ENCODE measurements at regions not wholly inside any gene's neighbourhood (a gene's known extent, or its start where the extent isn't known, plus 50 kb on each side); places are given as distances from the start of the nearest gene placed in this dataset.
"Not testable (repeated sequence)": the region's sequence is repeated elsewhere in the genome, so short reads cannot be mapped to it uniquely, and the experiment has no call there.

DNA sequence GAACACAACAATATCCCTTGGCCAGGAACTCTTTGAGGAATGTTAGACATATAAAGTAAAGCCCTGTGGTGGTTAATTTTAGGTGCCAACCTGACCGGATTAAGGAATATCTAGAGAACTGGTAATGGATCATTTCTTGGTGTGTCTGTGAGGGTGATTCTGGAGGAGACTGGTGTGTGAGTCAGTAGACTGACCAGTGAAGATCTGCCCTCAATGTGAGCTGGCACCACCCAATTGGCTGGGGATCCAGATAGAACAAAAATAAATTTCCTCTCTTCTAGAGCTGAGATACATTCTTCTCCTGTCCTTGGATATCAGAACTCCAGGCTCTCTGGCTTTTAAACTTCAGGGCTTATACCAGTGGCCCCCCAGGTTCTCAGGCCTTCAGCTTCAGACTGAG lies 56.2 kb upstream of the TNPO1 start:
- DNase-seq (ENCODE audit: low spot score): no peak
- intact Hi-C loops (cut with DNase I): no loop called here

DNA sequence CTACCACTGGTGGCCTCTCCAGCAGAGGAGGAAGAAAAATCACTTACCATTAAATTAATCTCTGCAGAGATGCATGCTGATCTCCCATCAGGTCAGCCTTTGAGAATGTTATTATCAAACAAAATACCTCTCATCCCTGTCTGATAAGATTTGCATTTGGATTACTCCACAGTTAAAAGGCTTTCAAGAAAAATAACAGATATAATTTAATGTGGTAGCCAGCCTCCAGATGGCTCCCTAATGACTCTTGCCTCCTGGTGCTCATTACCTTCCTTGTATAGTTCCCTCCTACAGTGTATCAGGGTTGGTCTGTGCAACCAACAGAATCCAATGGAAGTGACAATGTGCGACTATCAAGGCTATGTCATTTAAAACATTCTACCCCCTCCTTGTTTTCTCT lies 63.6 kb upstream of the TNPO1 start:
- DNase-seq (ENCODE audit: low spot score): no peak
- intact Hi-C loops (cut with DNase I): no loop called here

DNA sequence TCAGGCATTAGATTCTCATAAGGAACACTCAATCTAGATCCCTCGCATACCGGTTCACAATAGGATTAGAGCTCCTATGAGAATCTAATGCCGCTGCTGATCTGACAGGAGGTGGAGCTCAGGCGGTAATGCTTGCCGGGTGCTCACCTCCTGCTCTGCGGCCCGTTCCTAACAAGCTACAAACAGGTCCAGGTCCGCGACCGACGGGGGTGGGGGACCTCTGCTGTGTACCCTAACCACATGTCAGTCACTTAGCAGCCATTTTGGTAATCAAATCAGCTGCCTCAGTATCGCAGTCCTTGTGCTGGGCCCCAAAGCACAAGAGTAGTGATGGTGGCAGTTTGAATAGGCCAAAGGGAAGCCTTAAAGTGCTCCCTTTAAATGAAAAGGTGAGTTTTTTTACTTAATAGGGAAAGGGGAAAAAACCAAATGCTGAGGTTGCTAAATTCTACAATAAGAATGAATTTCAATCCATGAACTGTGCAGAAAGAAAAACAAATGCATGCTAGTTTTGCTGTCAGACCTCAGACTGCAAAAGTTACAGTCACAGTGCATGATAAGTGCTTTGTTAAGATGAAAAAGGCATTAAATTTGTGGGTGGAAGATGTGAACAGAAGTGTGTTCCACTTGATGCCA lies 67.0 kb upstream of the TNPO1 start:
- DNase-seq (ENCODE audit: low spot score): no peak
- intact Hi-C loops (cut with DNase I): no loop called here

DNA sequence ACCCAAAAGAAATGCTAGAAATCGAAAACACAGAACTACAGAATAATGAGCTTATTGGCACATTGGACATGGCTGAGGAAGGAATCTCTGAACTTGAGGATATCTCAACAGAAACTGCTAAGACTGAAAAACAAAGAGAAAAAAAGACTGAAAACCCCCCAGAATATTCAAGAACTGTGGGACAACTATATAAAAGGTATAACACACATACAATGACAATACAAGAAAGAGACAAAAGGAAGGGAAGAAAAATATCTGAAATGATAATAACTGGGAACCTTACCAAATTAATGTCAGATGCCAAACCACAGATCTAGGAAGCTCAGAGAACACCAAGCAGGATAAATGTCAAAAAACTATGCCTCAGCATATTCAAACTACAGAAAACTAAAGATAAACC lies 68.6 kb upstream of the TNPO1 start:
- intact Hi-C loops (cut with DNase I): no loop called here
- DNase-seq (ENCODE audit: low spot score): no peak

DNA sequence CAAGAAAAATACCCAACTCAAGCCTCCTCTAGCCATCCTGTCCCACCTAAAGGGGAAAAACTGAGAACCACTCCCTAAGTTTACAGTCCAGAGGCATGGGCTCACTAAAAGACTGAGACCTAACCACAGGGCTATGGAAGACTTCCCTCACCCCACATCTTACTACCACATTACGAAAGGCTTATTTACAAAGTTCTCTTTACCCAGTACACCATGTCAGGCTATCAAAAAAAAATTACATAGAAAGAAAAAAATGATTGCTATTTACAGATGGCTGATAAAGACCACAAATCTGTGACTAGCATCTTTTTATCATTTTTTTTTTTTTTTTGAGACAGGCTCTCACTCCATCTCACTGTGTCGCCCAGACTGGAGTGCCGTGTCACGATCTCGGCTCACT lies 69.7 kb upstream of the TNPO1 start:
- intact Hi-C loops (cut with DNase I): no loop called here
- DNase-seq (ENCODE audit: low spot score): no peak

DNA sequence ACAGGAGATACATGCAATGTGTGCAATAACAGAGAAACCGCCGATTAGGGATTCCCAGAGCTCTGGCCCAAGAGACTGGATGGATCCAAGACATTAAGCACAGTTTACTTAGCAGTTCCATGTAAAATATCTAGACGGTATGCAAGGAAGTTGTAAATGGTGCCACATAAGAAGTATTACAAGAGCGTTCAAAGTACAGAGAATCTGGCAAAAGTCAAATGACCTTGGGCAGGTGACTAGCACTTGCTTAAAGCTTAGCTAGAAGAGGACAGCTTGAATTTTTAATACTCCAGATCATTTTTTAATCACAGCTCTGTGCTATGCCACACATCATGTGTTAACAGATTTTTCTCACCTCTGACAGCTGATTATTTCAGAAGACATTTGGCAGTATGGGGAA lies 72.3 kb upstream of the TNPO1 start:
- intact Hi-C loops (cut with DNase I): loop anchor here in 1 of 2 donors (2.0 kb wide), 1 partner anchor 67 kb away; no protein-coding TSS in a partner anchor

DNA sequence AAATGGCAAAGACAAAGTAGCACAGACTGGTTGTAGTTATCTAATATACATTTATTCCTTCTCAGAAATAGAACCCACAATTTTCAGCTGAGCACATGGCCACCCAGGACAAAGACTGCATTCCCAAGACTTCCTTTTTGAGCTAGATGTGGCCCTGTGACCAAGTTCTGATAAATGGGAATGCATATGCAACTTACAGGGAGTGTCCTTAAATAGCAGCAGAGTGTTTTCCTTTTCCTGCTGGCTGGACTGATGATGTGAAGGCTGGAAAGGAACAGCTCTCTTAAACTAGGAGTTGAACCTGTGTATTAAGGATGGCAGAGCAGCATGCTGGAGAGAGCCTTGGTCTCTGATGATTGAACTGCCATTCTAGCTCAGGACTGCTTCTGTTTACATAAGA lies 74.7 kb upstream of the TNPO1 start:
- intact Hi-C loops (cut with DNase I): loop anchor here in 1 of 2 donors (2.0 kb wide), 1 partner anchor 21 kb away; no protein-coding TSS in a partner anchor
- DNase-seq (ENCODE audit: low spot score): no peak

More for the DNA sequence above, 72.3 kb upstream of the TNPO1 start:
- DNase-seq (ENCODE audit: low spot score): no peak

DNA sequence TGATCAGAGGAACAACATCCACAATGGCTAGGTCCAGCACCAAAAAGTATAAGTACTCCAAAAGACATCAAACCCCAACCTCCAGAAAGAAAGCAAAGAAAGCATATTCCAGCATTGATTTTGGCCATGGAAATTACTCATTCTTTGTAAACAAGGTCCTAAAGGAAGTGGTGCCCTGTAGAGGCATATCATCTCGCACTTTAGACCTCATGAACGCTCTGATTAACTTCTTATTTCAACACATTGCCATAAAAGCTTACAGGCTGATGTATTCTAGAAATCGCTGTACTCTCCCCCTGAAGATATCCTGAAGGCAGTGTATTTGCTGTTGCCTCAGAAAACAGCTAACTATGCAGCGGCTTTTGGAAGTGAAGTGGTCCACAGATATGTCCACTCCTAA lies 82.7 kb upstream of the TNPO1 start:
- DNase-seq (ENCODE audit: low spot score): no peak
- intact Hi-C loops (cut with DNase I): no loop called here

DNA sequence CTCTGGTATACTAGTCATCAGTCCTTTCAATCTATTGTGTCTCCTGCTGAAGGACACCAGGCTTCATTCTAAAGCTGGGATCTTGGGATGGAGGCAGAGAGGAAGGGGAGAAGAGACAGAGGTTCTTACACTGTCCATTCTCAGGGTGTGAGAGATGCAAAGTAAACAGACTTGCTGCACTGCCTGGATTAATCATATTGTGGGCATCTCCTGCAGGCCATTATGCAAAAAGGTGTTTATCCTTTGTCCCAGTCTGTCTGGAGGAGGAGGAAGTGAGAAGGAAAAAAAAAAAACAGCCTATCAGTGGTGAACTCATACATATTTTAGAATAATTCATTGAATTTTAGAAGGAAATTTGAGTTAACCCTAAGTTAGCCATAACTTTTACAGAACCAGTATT lies 92.9 kb upstream of the TNPO1 start:
- intact Hi-C loops (cut with DNase I): no loop called here
- no peak for DNase-seq (ENCODE audit: low spot score)

DNA sequence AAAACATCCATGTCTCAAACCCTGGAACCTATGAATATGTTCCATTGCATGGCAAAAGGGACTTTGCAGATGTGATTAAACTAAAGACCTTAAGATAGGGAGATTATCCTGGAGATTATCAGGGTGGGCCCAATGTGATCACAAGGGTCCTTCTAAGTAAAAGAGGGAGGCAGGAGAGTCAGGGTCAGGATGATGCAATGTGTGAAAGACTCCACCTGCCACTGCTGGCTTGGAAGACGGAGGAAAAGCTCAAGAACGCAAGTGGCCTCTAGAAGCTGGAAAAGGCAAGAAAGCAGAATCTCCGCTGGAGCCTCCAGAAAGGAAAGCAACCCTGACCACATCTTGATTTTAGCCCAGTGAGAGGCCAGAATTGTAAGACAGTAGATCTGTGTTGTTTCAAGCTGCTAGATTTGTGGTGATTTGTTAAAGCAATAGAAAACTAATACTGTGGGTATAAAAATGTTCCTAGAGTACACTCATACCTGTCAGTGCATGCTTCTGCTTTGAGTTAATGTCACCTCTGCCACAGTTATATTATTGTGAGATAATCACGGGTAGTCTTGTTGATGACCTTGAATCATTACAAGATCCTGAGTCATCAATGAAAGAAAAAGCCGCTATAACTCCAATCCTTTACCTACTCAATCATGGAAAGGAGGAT lies 93.5 kb upstream of the TNPO1 start:
- intact Hi-C loops (cut with DNase I): no loop called here
- DNase-seq (ENCODE audit: low spot score): no peak

DNA sequence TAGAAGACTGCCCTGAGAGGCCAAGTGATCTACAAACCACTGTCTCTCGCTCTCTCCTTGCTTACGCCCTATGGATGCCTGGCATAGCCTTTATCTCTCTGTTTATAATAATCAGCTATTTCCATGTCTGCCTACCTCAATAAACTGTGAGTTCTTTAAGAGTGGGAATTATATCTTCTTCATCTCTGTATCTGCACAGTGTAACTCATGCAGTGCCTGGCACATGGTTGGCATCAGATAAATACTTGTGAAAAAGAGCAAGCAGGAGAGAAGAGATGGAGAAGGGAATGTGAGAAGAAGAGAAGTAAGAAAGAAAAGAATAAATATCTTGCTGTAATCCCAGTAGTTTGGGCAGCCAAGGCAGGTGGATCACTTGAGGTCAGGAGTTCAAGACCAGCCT lies 94.6 kb upstream of the TNPO1 start:
- no peak for DNase-seq (ENCODE audit: low spot score)
- intact Hi-C loops (cut with DNase I): loop anchor here in 1 of 2 donors (2.0 kb wide), 1 partner anchor 21 kb away; no protein-coding TSS in a partner anchor

DNA sequence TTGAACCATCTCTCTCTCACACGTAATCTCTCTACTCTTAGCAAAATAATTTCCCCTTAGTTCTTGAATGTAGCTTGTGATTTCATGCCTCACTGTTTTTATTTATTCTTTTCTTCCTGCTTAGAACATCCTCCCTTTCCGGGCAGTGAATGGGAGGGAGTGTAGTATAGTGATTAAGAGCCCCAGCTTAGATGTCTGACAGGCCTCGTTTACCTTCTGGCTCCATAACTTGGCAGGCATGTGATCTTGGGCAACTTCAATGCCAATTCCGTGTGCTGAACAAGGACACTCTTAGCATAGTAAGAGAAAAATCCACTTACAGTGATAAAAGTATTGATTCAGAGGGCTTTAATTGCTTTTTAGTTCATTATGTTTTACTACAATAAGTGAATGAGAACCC lies 96.3 kb upstream of the TNPO1 start:
- no peak for DNase-seq (ENCODE audit: low spot score)
- intact Hi-C loops (cut with DNase I): loop anchor here in 1 of 2 donors (2.0 kb wide), 1 partner anchor 23 kb away; no protein-coding TSS in a partner anchor

DNA sequence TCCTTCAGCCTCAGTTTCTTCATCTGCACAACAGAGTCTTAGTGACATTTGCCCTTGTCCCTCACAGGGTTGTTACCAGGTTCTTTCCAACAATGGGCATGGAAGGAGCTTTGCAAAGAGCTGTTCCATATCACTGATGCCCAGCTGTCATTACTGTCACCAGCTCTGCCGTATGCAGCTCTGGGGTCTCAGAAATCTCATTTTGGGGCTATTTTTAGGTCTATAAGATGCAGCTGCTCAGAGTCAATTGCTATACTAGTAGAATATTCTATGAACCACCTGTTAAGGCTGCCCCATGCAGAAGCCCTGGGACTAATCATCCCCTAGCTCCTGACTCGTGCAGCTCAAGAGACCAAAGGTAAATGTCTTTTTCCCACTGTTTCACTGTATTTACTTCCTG lies 105.1 kb upstream of the TNPO1 start:
- no peak for DNase-seq (ENCODE audit: low spot score)
- intact Hi-C loops (cut with DNase I): no loop called here

DNA sequence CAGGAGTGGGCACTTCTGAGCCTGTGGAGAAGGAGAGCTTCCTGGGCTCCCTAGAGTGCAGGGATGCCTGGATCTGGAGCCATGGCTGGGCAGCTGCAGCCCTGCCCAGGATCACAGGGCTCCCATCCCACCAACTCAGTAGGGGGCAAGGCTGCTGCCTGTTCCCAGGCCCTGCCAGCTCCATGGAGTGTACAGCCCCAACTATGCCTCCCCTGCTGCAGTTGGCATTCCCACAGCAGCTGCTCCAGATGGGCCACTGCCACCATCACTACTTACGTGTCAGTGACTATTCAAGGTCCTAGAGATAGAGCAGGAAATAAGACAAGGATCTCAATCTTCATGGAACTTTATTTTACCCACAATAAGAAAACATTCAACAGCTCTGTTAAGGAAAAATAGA lies 107.1 kb upstream of the TNPO1 start:
- DNase-seq (ENCODE audit: low spot score): no peak
- intact Hi-C loops (cut with DNase I): no loop called here

DNA sequence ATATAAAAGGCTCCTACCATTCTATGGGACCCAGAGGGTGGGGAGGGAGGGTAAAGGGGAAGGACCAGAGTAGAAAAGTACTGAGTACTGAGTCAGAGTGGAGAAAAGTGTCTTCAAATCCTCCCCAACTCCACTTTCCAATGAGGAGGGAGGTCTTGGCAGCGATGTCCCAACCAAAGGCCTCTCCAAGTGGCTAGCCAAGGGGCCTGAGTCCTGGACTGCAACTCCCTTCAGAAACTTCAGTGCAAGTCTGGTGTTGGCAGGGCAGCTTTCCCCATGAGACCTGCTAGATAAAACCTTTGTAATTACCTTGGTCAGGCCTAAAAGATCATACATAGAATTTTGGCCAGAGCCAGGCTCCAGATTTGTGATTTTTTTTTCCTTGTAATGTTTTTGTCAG lies 111.3 kb upstream of the TNPO1 start:
- intact Hi-C loops (cut with DNase I): no loop called here
- no peak for DNase-seq (ENCODE audit: low spot score)

DNA sequence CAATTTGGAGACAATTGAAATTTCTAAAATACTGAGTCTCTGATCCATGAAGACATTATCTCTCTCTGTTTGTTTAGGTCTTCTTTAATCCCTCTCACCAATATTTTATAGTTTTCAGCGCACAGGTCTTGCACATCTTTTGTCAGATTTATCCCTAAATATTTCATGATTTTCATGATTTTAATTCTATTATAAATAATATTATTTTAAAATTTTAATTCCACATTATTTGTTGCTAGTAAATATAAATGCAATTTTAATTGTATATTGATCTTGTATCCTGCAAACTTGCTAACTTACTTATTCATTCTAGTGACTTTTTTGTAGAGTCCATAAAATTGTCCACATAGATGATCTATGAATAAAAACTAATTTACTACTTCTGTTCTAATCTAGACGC lies 112.6 kb upstream of the TNPO1 start:
- DNase-seq (ENCODE audit: low spot score): no peak
- intact Hi-C loops (cut with DNase I): no loop called here

DNA sequence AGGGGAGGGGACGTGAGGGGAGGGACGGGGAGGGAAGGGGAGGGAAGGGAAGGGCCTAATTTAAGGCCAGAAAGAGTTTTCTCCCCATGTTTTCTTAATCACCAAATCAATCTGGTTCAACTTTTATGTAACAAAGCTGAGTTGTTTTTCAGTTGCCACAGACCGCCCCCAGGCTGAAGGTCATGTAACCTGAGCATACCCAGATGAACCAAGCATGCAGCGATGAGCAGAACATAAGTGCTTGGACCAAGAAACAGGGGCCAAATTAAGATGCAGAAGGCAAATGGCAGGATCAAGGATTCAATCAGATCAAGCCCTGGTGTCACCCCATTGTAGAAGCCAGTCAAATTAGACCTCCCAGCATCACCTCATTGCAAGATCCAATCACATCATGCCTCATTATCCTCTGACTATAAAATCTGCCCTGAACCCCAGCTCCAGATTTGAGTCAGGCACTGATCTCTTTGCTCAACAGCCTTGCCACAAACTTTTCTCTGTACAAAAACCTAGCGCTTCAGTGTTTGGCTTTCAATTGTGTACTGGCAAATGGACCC lies 113.5 kb upstream of the TNPO1 start:
- no peak for DNase-seq (ENCODE audit: low spot score)
- intact Hi-C loops (cut with DNase I): no loop called here

DNA sequence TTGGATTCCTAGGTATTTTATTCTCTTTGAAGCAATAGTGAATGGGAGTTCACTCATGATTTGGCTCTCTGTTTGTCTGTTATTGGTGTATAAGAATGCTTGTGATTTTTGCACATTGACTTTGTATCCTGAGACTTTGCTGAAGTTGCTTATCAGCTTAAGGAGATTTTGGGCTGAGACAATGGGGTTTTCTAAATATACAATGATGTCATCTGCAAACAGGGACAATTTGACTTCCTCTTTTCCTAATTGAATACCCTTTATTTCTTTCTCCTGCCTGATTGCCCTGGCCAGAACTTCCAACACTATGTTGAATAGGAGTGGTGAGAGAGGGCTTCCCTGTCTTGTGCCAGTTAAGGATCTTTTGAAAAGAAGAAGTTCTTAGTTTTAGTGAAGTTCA lies 114.4 kb upstream of the TNPO1 start:
- intact Hi-C loops (cut with DNase I); DNase-seq (ENCODE audit: low spot score): not testable (repeated sequence)

DNA sequence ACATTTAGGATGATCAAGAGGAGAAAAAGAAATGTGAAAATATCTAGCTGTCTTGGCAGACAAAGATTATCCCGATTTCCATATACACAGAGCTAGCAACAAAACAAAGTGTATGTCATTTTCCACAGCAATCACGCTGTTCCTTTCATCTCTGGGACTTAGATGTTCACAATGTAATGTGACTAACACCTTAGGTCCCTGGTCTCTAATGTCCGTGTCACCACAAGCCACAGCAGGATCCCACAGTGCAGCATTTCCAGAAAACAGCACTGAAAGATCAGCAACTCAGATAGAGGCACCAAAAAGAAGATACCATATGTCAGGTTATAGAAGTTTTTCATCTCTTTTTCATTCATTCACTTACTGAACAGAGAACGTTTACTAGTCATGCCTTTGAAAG lies 118.0 kb upstream of the TNPO1 start:
- intact Hi-C loops (cut with DNase I): no loop called here

DNA sequence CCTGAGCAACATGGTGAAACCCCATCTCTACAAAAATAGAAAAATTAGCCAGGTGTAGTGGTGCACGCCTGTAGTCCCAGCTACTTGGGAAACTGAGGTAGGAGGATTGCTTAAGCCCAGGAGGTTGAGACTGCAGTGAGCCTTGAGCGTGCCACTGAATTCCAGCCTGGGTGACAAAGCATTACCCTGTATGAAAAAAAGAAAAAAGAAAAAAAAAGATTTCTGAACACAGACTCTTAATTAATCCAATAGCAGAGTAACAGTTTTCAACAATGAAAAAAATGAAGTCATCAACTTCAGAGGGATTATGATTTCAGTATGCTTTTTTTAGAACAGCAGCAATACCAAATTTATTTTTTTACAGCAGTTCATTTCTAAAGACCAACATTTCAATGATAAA lies 118.8 kb upstream of the TNPO1 start:
- intact Hi-C loops (cut with DNase I): no loop called here
- no peak for DNase-seq (ENCODE audit: low spot score)

More for the DNA sequence above, 118.0 kb upstream of the TNPO1 start:
- no peak for DNase-seq (ENCODE audit: low spot score)

DNA sequence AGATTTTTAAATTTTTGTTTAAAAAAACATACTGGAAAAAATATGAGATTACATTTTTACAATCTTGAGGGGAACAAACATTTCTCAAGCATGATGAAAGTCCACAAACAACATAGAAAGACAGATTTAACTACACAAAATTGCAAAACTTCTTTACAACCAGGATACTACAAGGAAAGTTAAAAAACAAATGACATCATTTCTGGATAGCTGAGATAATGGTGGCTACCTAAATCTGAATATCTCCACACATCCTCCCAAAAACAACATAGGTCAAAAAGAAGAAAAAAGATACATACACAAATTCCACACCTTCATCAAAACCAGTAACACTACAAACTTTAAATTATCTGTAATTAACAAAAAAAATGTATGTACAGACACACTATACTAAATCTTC lies 120.8 kb upstream of the TNPO1 start:
- DNase-seq (ENCODE audit: low spot score): no peak
- intact Hi-C loops (cut with DNase I): no loop called here
